WTC11 (cell line): ENCODE measurements at regions not wholly inside any gene's neighbourhood (a gene's known extent, or its start where the extent isn't known, plus 50 kb on each side); places are given as distances from the start of the nearest gene placed in this dataset.

Source experiments
- ATAC-seq: fragments of 200-7000 bp; cut with Tn5 transposase; 2 replicates; pipeline ENCODE4 v1.10.0; 2021; ENCODE audit warnings: mild to moderate bottlenecking, moderate library complexity
- CTCF ChIA-PET: fragments of 300-600 bp; sonication (Branson Sonifier 250); formaldehyde crosslinking; loops from one replicate; lab custom pipeline; 2021; ENCODE audit warnings: antibody characterized with exemption; lab: Charles Lee
- POLR2A ChIA-PET: fragments of 350-600 bp; sonication (Branson Sonifier 250); formaldehyde crosslinking; loops from one replicate; lab custom pipeline; 2021; ENCODE audit warnings: antibody characterized with exemption; lab: Charles Lee
- DNase-seq: peaks from one replicate; pipeline ENCODE4 v3.0.0; 2021; ENCODE audit warnings: low spot score
- H3K27ac Mint-ChIP-seq: 2 replicates; pipeline ENCODE4 v1.8.0; 2021; ENCODE audit warnings: mixed read lengths
- H3K27me3 Mint-ChIP-seq: 2 replicates; pipeline ENCODE4 v1.8.0; 2021; ENCODE audit warnings: low read depth, mild to moderate bottlenecking, moderate library complexity, mixed read lengths
- H3K36me3 Mint-ChIP-seq: 2 replicates; pipeline ENCODE4 v1.8.0; 2021; ENCODE audit warnings: mixed read lengths
- H3K4me1 Mint-ChIP-seq: 2 replicates; pipeline ENCODE4 v1.8.0; 2022; ENCODE audit warnings: mixed read lengths
- H3K4me3 Mint-ChIP-seq: 2 replicates; pipeline ENCODE4 v1.8.0; 2021; ENCODE audit warnings: mild to moderate bottlenecking, moderate library complexity, mixed read lengths
- H3K9me3 Mint-ChIP-seq: 2 replicates; pipeline ENCODE4 v1.8.0; 2021; ENCODE audit warnings: mixed read lengths
- CREB1 ChIP-seq: sonication (generic); formaldehyde crosslinking; IDR thresholded peaks from 2 replicates; pipeline ENCODE4 v1.8.0; 2023; ENCODE audit warnings: mild to moderate bottlenecking, missing genetic modification reagents
- CREM ChIP-seq: sonication (generic); formaldehyde crosslinking; IDR thresholded peaks from 2 replicates; pipeline ENCODE4 v1.8.1; 2022; ENCODE audit warnings: mild to moderate bottlenecking, missing genetic modification reagents, moderate library complexity
- ELF4 ChIP-seq: sonication (generic); formaldehyde crosslinking; IDR thresholded peaks from 2 replicates; pipeline ENCODE4 v1.8.1; 2022; ENCODE audit warnings: low read depth, mild to moderate bottlenecking, moderate library complexity, missing genetic modification reagents
- GTF2I ChIP-seq: fragments of 250-450 bp; sonication (Bioruptor Pico); conservative IDR thresholded peaks from 2 replicates; pipeline ENCODE4 v1.4.0; 2021; ENCODE audit warnings: mild to moderate bottlenecking
- HMGA2 ChIP-seq: fragments of 250-450 bp; sonication (Bioruptor Pico); IDR thresholded peaks from 2 replicates; pipeline ENCODE4 v1.4.0; 2021; ENCODE audit warnings: mild to moderate bottlenecking, moderate library complexity
- JAZF1 ChIP-seq: fragments of 250-450 bp; sonication (Bioruptor Pico); IDR thresholded peaks from 2 replicates; pipeline ENCODE4 v1.9.0; 2021; ENCODE audit warnings: moderate library complexity, mild to moderate bottlenecking, inconsistent platforms
- JUN ChIP-seq: sonication (generic); formaldehyde crosslinking; IDR thresholded peaks from 2 replicates; pipeline ENCODE4 v1.8.0; 2023; ENCODE audit warnings: mild to moderate bottlenecking, missing genetic modification reagents
- NFE2L1 ChIP-seq: sonication (generic); formaldehyde crosslinking; IDR thresholded peaks from 2 replicates; pipeline ENCODE4 v1.8.1; 2023; ENCODE audit warnings: missing genetic modification reagents
- NR1H2 ChIP-seq: sonication (generic); formaldehyde crosslinking; IDR thresholded peaks from 2 replicates; pipeline ENCODE4 v1.9.0; 2021; ENCODE audit warnings: mild to moderate bottlenecking, moderate library complexity, missing genetic modification reagents
- SMAD4 ChIP-seq: sonication (generic); formaldehyde crosslinking; IDR thresholded peaks from 2 replicates; pipeline ENCODE4 v1.8.0; 2022; ENCODE audit warnings: mild to moderate bottlenecking, missing genetic modification reagents
- SP1 ChIP-seq: sonication (generic); formaldehyde crosslinking; conservative IDR thresholded peaks from 2 replicates; pipeline ENCODE4 v1.8.1; 2022; ENCODE audit warnings: missing genetic modification reagents
- TEAD1 ChIP-seq: sonication (generic); formaldehyde crosslinking; IDR thresholded peaks from 2 replicates; pipeline ENCODE4 v1.8.0; 2022; ENCODE audit warnings: mild to moderate bottlenecking, missing genetic modification reagents
- TP53 ChIP-seq: sonication (generic); formaldehyde crosslinking; IDR thresholded peaks from 2 replicates; pipeline ENCODE4 v1.8.1; 2023; ENCODE audit warnings: mild to moderate bottlenecking, missing genetic modification reagents
- ZNF232 ChIP-seq: sonication (generic); formaldehyde crosslinking; IDR thresholded peaks from 2 replicates; pipeline ENCODE4 v1.8.0; 2022; ENCODE audit warnings: mild to moderate bottlenecking, missing genetic modification reagents
- ZNF317 ChIP-seq: sonication (generic); formaldehyde crosslinking; IDR thresholded peaks from 2 replicates; pipeline ENCODE4 v1.8.1; 2023; ENCODE audit warnings: low read depth, mild to moderate bottlenecking, moderate library complexity, missing genetic modification reagents, borderline replicate concordance
- ZNF396 ChIP-seq: fragments of 250-450 bp; sonication (Bioruptor Pico); IDR thresholded peaks from 2 replicates; pipeline ENCODE4 v1.8.0; 2021; ENCODE audit warnings: mild to moderate bottlenecking, moderate library complexity, borderline replicate concordance
- TF ChIP-seq, protein P1 (sequence below): sonication (generic); formaldehyde crosslinking; IDR thresholded peaks from 2 replicates; pipeline ENCODE4 v1.8.0; 2022; ENCODE audit warnings: mild to moderate bottlenecking, missing genetic modification reagents
- TF ChIP-seq, protein P2 (sequence below): sonication (generic); formaldehyde crosslinking; IDR thresholded peaks from 2 replicates; pipeline ENCODE4 v1.8.1; 2022; ENCODE audit warnings: low read depth, mild to moderate bottlenecking, moderate library complexity, missing genetic modification reagents, borderline replicate concordance
- TF ChIP-seq, protein P3 (sequence below): fragments of 200-600 bp; IDR thresholded peaks from 2 replicates; pipeline ENCODE4 v1.8.0; 2022; ENCODE audit warnings: antibody characterized with exemption
- TF ChIP-seq, protein P4 (sequence below): sonication (generic); formaldehyde crosslinking; IDR thresholded peaks from 2 replicates; pipeline ENCODE4 v1.8.1; 2023; ENCODE audit warnings: mild to moderate bottlenecking, moderate library complexity, missing genetic modification reagents
- TF ChIP-seq, protein P5 (sequence below): sonication (generic); formaldehyde crosslinking; IDR thresholded peaks from 2 replicates; pipeline ENCODE4 v1.8.1; 2022; ENCODE audit warnings: low read depth, missing genetic modification reagents, borderline replicate concordance
- TF ChIP-seq, protein P6 (sequence below): sonication (generic); formaldehyde crosslinking; IDR thresholded peaks from 2 replicates; pipeline ENCODE4 v1.8.1; 2023; ENCODE audit warnings: mild to moderate bottlenecking, missing genetic modification reagents, borderline replicate concordance

DNA sequence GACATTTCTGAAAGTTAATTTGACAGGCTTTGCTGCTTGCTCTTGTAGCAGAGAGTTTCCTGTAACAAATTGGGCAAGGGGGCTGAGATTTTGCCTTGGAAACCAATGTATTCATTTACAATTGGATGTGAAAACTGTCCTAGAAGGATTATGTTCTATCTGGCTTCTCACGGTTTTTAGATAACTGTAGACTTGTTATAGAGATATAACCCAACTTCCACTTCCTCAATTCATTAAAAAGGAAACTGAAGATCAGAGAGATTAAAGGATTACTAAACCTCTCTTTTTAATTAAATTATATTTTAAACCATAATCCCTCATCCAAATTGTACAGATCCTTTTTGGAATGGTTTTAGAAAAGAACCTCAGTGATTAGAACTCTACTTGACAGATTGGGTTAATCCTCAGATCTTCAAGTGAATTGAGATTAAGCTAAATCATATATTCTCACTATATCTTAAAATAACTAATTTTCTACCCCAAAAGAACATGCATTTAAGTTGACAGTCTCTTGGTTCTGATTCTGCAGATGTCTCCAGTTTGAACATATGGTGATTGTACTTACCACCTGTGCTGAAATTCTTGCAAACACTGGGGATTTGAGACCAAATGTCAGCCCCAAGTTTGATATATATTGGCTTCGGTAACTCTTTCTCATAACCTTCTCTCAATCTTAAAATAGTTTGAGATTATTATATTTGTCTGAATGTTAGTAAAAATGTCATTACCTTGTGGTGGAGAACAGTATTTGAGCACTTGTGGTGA, 130.1 kb upstream of the C9orf72 start:
- Mint-ChIP-seq H3K27me3 (no peaks in the 10 kb centered on the region; the same call in 1 of the 2 replicates), H3K4me1 (peaks cover 16% of the 10 kb centered on the region), H3K27ac (no peak overlapping the region), H3K4me3 (no peak overlapping the region), H3K36me3 (no peaks in the 10 kb centered on the region), H3K9me3 (peaks cover 4% of the 10 kb centered on the region)
- ATAC-seq (no peak), DNase-seq (no peak)
- TF ChIP-seq, protein P1, sequence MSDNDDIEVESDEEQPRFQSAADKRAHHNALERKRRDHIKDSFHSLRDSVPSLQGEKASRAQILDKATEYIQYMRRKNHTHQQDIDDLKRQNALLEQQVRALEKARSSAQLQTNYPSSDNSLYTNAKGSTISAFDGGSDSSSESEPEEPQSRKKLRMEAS (CRISPR knock-in tag) = no peak
- TF ChIP-seq NR1H2 (CRISPR knock-in tag) (no peak), TP53 (no peak), SP1 (no peak), JAZF1 (no peak), ZNF396 (CRISPR knock-in tag) (no peak)
- TF ChIP-seq, protein P2, sequence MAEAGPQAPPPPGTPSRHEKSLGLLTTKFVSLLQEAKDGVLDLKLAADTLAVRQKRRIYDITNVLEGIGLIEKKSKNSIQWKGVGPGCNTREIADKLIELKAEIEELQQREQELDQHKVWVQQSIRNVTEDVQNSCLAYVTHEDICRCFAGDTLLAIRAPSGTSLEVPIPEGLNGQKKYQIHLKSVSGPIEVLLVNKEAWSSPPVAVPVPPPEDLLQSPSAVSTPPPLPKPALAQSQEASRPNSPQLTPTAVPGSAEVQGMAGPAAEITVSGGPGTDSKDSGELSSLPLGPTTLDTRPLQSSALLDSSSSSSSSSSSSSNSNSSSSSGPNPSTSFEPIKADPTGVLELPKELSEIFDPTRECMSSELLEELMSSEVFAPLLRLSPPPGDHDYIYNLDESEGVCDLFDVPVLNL (CRISPR knock-in tag) = no peak
- TF ChIP-seq, protein P3, sequence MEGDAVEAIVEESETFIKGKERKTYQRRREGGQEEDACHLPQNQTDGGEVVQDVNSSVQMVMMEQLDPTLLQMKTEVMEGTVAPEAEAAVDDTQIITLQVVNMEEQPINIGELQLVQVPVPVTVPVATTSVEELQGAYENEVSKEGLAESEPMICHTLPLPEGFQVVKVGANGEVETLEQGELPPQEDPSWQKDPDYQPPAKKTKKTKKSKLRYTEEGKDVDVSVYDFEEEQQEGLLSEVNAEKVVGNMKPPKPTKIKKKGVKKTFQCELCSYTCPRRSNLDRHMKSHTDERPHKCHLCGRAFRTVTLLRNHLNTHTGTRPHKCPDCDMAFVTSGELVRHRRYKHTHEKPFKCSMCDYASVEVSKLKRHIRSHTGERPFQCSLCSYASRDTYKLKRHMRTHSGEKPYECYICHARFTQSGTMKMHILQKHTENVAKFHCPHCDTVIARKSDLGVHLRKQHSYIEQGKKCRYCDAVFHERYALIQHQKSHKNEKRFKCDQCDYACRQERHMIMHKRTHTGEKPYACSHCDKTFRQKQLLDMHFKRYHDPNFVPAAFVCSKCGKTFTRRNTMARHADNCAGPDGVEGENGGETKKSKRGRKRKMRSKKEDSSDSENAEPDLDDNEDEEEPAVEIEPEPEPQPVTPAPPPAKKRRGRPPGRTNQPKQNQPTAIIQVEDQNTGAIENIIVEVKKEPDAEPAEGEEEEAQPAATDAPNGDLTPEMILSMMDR = no peak
- ChIA-PET CTCF (no interaction called here), POLR2A (no interaction called here)

DNA sequence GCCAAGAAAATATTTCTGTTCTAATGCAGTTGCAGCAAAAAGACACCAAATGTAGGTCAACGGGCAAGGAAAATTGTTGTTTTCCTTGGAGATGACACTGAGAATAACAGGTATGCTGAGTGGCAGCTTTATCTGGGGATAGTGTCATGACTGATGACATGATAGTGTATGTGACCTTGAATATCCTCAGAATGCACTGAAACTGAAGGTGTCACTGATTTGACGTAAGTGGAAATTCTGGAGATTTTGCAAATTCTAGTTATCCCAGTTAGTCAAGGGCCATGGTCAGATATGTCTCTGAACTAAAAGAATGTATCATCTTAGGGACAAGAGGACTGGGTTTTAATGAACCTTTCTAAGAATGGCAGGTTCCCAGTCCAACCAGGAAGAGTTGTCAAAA, 138.0 kb upstream of the C9orf72 start:
- Mint-ChIP-seq H3K9me3 (peaks cover 22% of the 10 kb centered on the region), H3K27ac (no peak overlapping the region), H3K36me3 (0 out of 2 replicates have a peak, but pooled peaks cover 5% of the 10 kb centered on the region), H3K4me3 (no peak overlapping the region), H3K4me1 (no peaks in the 10 kb centered on the region), H3K27me3 (no peaks in the 10 kb centered on the region)
- ChIA-PET CTCF (no interaction called here), POLR2A (no interaction called here)
- DNase-seq (no peak), ATAC-seq (no peak)
- no peak for TF ChIP-seq HMGA2 (CRISPR knock-in tag)
- TF ChIP-seq GTF2I (CRISPR knock-in tag) = no peak
- no peak for TF ChIP-seq CREB1 (CRISPR knock-in tag)
- TF ChIP-seq, protein P4, sequence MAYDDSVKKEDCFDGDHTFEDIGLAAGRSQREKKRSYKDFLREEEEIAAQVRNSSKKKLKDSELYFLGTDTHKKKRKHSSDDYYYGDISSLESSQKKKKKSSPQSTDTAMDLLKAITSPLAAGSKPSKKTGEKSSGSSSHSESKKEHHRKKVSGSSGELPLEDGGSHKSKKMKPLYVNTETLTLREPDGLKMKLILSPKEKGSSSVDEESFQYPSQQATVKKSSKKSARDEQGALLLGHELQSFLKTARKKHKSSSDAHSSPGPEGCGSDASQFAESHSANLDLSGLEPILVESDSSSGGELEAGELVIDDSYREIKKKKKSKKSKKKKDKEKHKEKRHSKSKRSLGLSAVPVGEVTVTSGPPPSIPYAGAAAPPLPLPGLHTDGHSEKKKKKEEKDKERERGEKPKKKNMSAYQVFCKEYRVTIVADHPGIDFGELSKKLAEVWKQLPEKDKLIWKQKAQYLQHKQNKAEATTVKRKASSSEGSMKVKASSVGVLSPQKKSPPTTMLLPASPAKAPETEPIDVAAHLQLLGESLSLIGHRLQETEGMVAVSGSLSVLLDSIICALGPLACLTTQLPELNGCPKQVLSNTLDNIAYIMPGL = no peak
- no peak for TF ChIP-seq SMAD4 (CRISPR knock-in tag)
- TF ChIP-seq NFE2L1 (CRISPR knock-in tag) = no peak
- no peak for TF ChIP-seq ZNF317 (CRISPR knock-in tag)
- no peak for TF ChIP-seq ZNF232 (CRISPR knock-in tag)
- TF ChIP-seq, protein P5, sequence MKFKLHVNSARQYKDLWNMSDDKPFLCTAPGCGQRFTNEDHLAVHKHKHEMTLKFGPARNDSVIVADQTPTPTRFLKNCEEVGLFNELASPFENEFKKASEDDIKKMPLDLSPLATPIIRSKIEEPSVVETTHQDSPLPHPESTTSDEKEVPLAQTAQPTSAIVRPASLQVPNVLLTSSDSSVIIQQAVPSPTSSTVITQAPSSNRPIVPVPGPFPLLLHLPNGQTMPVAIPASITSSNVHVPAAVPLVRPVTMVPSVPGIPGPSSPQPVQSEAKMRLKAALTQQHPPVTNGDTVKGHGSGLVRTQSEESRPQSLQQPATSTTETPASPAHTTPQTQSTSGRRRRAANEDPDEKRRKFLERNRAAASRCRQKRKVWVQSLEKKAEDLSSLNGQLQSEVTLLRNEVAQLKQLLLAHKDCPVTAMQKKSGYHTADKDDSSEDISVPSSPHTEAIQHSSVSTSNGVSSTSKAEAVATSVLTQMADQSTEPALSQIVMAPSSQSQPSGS = no peak

DNA sequence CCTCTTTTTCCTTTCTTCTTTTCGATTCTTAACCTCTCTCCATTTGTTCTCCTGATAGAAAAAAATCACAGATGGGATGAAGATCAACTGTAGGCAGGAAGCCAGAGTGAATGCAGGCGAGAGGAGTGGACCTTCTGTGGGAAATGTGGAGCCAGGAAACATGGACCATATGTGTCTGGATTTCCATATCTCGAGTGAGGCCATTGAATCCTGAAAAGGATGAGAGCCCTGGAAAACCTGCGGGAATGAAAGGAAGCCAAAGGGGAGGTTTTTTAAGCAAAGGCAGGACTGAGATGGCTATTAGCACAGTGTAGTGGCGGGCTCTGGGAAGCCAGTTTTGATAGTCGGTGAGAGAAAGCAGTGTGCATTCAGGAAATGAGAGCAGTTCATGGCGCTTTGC, 139.5 kb upstream of the C9orf72 start:
- Mint-ChIP-seq H3K9me3 (peaks cover 22% of the 10 kb centered on the region), H3K4me3 (no peak overlapping the region), H3K36me3 (0 out of 2 replicates have a peak, but pooled peaks cover 5% of the 10 kb centered on the region), H3K27me3 (no peaks in the 10 kb centered on the region), H3K27ac (no peak overlapping the region), H3K4me1 (no peaks in the 10 kb centered on the region)
- ATAC-seq (no peak), DNase-seq (no peak)
- ChIA-PET CTCF (no interaction called here), POLR2A (no interaction called here)
- TF ChIP-seq SMAD4 (CRISPR knock-in tag) = no peak
- TF ChIP-seq, protein P6, sequence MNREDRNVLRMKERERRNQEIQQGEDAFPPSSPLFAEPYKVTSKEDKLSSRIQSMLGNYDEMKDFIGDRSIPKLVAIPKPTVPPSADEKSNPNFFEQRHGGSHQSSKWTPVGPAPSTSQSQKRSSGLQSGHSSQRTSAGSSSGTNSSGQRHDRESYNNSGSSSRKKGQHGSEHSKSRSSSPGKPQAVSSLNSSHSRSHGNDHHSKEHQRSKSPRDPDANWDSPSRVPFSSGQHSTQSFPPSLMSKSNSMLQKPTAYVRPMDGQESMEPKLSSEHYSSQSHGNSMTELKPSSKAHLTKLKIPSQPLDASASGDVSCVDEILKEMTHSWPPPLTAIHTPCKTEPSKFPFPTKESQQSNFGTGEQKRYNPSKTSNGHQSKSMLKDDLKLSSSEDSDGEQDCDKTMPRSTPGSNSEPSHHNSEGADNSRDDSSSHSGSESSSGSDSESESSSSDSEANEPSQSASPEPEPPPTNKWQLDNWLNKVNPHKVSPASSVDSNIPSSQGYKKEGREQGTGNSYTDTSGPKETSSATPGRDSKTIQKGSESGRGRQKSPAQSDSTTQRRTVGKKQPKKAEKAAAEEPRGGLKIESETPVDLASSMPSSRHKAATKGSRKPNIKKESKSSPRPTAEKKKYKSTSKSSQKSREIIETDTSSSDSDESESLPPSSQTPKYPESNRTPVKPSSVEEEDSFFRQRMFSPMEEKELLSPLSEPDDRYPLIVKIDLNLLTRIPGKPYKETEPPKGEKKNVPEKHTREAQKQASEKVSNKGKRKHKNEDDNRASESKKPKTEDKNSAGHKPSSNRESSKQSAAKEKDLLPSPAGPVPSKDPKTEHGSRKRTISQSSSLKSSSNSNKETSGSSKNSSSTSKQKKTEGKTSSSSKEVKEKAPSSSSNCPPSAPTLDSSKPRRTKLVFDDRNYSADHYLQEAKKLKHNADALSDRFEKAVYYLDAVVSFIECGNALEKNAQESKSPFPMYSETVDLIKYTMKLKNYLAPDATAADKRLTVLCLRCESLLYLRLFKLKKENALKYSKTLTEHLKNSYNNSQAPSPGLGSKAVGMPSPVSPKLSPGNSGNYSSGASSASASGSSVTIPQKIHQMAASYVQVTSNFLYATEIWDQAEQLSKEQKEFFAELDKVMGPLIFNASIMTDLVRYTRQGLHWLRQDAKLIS (CRISPR knock-in tag) = no peak
- no peak for TF ChIP-seq JUN
- TF ChIP-seq JAZF1 = no peak
- TF ChIP-seq CREM = no peak
- no peak for TF ChIP-seq TEAD1
- no peak for TF ChIP-seq ELF4 (CRISPR knock-in tag)
- no peak for TF ChIP-seq NR1H2 (CRISPR knock-in tag)
